Breast epithelium (tissue), 3 donors: ENCODE measurements at regions not wholly inside any gene's neighbourhood (a gene's known extent, or its start where the extent isn't known, plus 50 kb on each side); places are given as distances from the start of the nearest gene placed in this dataset.

Source experiments
- CTCF ChIP-seq, 3 donors: fragments of 450-650 bp; IDR thresholded peaks; one replicate each; pipeline ENCODE4 v1.5.1; 2016 to 2017; ENCODE audit warnings: antibody characterized with exemption in 3 of 3, mild to moderate bottlenecking in 3 of 3, moderate library complexity in 3 of 3
- POLR2A ChIP-seq: fragments of 450-650 bp; IDR thresholded peaks from one replicate; pipeline ENCODE4 v1.6.1; 2016; ENCODE audit warnings: antibody characterized with exemption, mild to moderate bottlenecking, moderate library complexity
- POLR2AphosphoS5 ChIP-seq, 3 donors: sonication (generic); formaldehyde crosslinking; IDR thresholded peaks; one replicate each; pipeline ENCODE4 v1.6.1; 2017; ENCODE audit warnings: antibody characterized with exemption in 3 of 3

GRCh38 chr1:104029456-104029970, 279.8 kb downstream of the AMY1C start:
- TF ChIP-seq CTCF (IDR thresholded peaks at IDR 0.05) (no peak), POLR2AphosphoS5 (IDR thresholded peaks at IDR 0.05) (no peak), POLR2A (no peak)
